Activated T-helper 1 cell treated with anti-CD3 and anti-CD28 coated beads, Interleukin-12 subunit alpha, Interleukin-12 subunit beta, Interleukin-2, Interleukin-4 antibody, amounts not matched to agents 30 ng/mL and 10 ng/mL and 1 ng/mL, durations not matched to agents 14 hours and 24 hours and 36 hours (primary cell): ENCODE measurements at regions not wholly inside any gene's neighbourhood (a gene's known extent, or its start where the extent isn't known, plus 50 kb on each side); places are given as distances from the start of the nearest gene placed in this dataset.

Experiments used
- DNase-seq: peaks from one replicate; pipeline ENCODE4 v3.0.0; 2021; ENCODE audit warnings: low spot score
- H3K27ac Mint-ChIP-seq: one replicate; pipeline ENCODE4 v1.8.0; 2021; ENCODE audit warnings: mild to moderate bottlenecking, mixed read lengths
- H3K27me3 Mint-ChIP-seq: one replicate; pipeline ENCODE4 v1.8.0; 2022; ENCODE audit warnings: mild to moderate bottlenecking, moderate library complexity, mixed read lengths; ENCODE audit not compliant: insufficient read depth
- H3K36me3 Mint-ChIP-seq: one replicate; pipeline ENCODE4 v1.8.0; 2021; ENCODE audit warnings: low read depth, mixed read lengths
- H3K4me1 Mint-ChIP-seq: one replicate; pipeline ENCODE4 v1.8.0; 2021; ENCODE audit warnings: low read depth, mixed read lengths
- H3K4me3 Mint-ChIP-seq: one replicate; pipeline ENCODE4 v1.8.0; 2021; ENCODE audit warnings: mild to moderate bottlenecking, moderate library complexity, mixed read lengths
- H3K9me3 Mint-ChIP-seq: one replicate; pipeline ENCODE4 v1.8.0; 2021; ENCODE audit warnings: mixed read lengths
- intact Hi-C: fragments of 100-400 bp; cut with micrococcal nuclease; formaldehyde crosslinking; loops from one replicate; pipeline ENCODE4 v1.15.1; 2024

DNA sequence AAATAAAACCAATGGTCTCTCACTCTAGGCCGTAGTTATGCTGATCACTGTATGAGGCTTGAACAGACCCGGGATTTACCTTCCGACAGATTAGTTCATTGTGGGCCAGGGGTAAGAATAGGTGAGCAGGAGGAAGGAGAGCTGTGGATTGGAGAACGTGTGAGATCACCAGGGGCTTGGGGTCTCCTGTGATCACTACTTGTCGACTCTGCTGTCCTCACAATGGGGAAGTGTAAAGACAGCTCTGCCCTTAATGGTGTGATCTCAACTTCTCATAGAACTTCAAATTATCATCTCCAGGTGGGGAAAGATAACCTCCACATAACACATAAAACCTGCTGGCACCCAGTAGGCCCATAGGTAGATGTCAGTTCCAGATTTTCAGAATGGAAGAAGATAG lies 56.2 kb upstream of the RPS6KA3 start:
- Mint-ChIP-seq H3K27ac (no peak overlapping the region), H3K36me3 (no peaks in the 10 kb centered on the region), H3K9me3 (no peaks in the 10 kb centered on the region), H3K4me3 (no peak overlapping the region), H3K27me3 (peaks cover 4% of the 10 kb centered on the region), H3K4me1 (peaks cover 15% of the 10 kb centered on the region)
- DNase-seq = no peak
- intact Hi-C loops = no loop called here

DNA sequence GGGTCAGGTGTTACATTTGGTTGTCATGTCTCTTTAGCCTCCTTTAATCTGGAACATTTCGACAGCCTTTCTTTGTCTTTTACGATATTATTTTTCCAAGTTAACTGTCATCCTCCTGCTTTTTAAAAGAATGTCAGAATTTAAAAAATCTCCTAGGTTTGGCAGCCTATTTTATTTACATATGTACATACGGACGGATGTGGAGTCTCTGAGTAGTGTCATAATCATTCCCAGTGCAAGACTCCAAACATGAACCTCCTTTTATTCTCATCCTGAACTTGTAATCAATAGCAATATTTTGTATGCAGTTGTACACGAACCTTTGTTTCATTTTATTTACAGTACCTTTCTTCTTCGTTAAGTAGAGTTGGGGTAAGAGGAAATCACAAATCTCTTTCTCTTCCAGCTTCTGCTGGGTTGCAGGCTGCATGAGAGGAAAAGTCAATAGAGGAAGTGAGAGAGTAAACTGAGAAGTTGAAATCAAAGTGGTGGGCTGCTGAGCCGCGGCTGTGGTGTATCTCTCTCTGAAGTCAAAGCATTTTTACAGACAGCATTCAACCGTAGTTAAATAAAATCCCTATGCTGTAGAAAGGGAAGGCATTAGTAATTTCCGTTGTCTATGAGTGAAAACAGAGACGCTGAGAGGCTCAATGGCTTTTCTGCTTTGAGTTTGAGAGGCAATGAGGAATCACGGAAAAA lies 53.9 kb upstream of the RPS6KA3 start:
- DNase-seq = no peak
- Mint-ChIP-seq H3K9me3 (no peaks in the 10 kb centered on the region), H3K27me3 (peaks cover 4% of the 10 kb centered on the region), H3K36me3 (no peaks in the 10 kb centered on the region), H3K4me1 (peaks cover 15% of the 10 kb centered on the region), H3K4me3 (peak overlapping the region; percentile 51), H3K27ac (no peak overlapping the region)
- intact Hi-C loops = no loop called here

DNA sequence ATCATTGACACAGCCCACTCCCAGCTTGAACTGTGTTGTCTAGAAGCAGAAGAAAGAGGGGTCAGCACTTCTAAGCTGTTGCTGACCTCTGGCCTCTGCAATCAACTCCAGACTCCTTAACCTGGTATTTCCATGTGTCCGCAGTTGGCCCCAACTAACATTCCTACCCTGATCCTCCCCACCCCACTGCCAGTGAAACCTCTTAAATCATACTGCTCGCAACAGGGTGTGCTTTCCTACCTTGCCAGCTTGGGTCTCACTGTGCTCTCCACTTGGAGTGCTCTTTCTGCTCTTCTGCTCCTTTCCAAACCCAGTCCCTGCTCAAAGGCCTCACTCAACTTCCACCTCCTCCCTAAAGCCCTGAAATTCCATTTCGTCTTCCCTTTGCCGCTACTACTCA lies 52.3 kb upstream of the RPS6KA3 start:
- H3K4me3 Mint-ChIP-seq = no peak overlapping the region
- H3K4me1 Mint-ChIP-seq = peaks cover 15% of the 10 kb centered on the region
- intact Hi-C loops = no loop called here
- DNase-seq = no peak
- no peaks in the 10 kb centered on the region for H3K36me3 Mint-ChIP-seq
- no peaks in the 10 kb centered on the region for H3K9me3 Mint-ChIP-seq
- no peak overlapping the region for H3K27ac Mint-ChIP-seq
- peaks cover 1% of the 10 kb centered on the region for H3K27me3 Mint-ChIP-seq

DNA sequence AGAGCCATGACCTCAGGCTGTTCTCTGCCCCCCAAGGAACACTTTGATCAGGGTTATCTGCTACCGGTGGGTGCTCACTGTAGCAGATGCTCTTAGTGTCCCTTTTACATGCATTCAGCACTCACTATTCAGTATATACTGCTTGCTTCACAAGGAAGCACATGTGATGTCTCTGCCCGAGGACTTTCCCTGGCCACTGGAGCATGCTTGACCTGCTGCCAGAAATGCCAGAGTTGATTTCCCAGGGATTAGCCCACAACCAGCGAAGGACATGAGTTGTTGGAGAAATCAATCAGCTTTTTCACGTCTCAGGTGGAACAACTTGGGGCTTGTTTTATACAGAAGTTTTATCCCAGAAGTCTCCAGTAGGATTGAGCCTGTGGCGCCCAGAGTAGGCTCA lies 51.2 kb upstream of the RPS6KA3 start:
- peaks cover 1% of the 10 kb centered on the region for H3K27me3 Mint-ChIP-seq
- no peak overlapping the region for H3K27ac Mint-ChIP-seq
- no peak overlapping the region for H3K4me3 Mint-ChIP-seq
- intact Hi-C loops = no loop called here
- peaks cover 15% of the 10 kb centered on the region for H3K4me1 Mint-ChIP-seq
- no peak for DNase-seq
- H3K9me3 Mint-ChIP-seq = no peaks in the 10 kb centered on the region
- H3K36me3 Mint-ChIP-seq = no peaks in the 10 kb centered on the region
